GM21737 (cell line): ENCODE measurements at regions not wholly inside any gene's neighbourhood (a gene's known extent, or its start where the extent isn't known, plus 50 kb on each side); places are given as distances from the start of the nearest gene placed in this dataset.

Experiments used
- ATAC-seq: cut with Tn5 transposase; IDR thresholded peaks from one replicate; pipeline ENCODE4 v1.9.1; 2021; ENCODE audit warnings: mild to moderate bottlenecking, moderate library complexity; ENCODE audit not compliant: unreplicated experiment

DNA sequence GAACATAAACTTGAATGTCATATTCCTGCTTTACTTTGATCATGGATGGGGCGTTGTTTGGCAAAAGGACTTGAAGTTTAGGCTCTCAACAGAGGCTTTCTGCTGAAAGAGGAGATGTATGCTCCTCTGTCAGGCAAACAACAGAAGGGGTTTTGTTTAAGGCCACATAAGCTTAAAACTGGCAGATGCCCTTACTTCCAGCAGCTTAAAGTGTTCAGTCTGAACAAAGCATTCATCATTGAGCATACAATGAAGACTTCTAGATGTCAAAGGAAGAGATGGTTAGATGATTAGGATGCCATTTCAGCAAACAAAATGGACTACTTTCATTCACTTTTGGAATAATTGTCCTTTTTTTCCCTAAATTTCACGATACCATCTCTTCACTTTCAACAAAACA is 484.5 kb downstream of the SLITRK6 start:
- ATAC-seq = no peak

GRCh38 chr13:85313761-85314503 is 485.3 kb downstream of the SLITRK6 start:
- ATAC-seq = no peak

DNA sequence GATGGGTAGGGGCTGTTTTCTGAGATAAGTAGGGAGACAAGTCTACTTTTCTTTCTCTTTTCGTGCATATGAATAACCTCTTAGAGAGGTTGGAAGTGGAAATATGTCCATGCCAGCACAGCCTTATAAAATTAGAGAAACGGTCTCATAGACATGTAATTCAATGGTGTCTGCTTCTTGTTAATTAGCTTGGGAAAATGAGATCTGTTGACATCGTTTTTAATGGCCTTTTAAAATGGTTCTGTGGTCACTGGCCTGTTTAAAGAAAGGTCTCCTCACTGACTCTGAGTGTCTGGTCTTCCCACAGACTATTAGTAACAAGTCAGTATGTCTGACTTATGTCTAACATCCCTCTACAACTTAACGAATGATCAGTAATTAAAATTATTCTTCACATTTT is 487.1 kb downstream of the SLITRK6 start:
- ATAC-seq = no peak

DNA sequence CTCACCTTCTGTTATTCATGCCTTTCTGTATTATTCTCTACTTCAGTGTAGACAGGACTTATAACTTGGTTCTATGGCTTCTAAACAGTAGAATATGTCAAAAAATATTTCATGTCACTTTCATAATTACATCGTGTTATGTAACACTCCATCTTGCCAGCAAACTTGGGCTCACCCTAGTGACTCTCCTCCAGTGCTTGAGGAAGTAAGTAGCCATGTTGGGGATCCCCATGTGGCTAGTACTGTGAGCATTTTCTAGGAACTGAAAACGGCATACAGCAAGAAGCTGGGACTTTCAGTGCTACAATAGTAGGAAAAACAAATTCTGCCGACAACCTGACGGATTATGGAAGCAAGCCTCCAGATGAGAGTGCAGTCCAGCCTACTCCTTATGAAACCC is 495.6 kb downstream of the SLITRK6 start:
- no peak for ATAC-seq

GRCh38 chr13:85298387-85298924 is 500.8 kb downstream of the SLITRK6 start:
- ATAC-seq = no peak

- ATAC-seq = no peak
Measured at GRCh38 chr13:85288698-85289097, 510.5 kb downstream of the SLITRK6 start.

DNA sequence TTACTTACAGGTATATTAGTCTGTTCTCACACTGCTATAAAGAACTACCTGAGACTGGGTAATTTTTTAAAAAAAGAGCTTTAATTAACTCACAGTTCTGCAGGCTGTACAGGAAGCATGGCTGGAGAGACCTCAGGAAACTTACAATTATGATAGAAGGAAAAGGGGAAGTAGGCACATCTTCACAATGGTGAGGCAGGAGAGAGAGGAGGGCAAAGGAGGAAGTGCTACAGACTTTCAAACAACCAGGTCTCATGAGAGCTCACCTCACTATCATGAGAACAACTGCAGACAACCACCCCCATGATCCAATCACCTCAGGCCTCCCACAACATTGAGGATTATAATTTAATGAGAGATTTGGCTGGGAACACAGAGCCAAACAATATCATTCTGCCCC is 511.7 kb downstream of the SLITRK6 start:
- ATAC-seq = no peak

DNA sequence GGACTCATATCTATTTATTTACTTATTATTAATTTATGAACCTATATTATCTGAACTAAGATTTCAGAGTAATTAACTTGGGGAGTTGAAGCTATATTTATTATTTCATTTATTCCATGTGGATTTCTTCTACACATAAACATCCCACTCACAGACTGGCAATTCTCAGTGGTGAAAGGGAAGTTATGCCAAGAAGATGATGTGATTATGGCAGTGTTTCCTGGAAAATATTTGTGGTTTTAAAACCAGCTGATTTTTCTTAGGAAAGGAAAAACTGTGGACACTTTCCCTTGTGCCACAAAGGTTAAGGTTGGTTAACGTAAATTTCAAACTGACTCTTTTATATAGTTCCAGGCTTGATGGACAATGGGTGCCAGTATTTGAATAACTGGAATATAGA is 513.1 kb downstream of the SLITRK6 start:
- no peak for ATAC-seq

DNA sequence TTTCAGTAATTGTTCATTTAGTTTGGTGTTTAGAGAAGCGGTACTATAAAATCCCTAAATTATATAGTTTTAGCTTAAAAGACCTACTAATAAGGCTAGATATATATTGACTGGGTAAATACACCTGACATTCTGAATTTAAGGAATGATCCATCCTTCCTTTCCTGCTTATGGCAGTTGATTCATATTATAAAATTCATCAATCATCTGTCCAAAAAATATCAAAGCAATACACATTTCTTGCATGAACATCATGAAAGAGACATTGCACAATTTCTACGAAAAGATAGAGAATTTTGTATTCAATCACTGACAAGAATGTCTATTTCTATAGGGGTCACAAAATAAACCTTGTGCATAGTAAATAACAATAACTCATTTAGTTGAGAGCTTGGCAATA is 514.9 kb downstream of the SLITRK6 start:
- no peak for ATAC-seq

- ATAC-seq = no peak
Measured at GRCh38 chr13:85283408-85283807, 515.8 kb downstream of the SLITRK6 start.

DNA sequence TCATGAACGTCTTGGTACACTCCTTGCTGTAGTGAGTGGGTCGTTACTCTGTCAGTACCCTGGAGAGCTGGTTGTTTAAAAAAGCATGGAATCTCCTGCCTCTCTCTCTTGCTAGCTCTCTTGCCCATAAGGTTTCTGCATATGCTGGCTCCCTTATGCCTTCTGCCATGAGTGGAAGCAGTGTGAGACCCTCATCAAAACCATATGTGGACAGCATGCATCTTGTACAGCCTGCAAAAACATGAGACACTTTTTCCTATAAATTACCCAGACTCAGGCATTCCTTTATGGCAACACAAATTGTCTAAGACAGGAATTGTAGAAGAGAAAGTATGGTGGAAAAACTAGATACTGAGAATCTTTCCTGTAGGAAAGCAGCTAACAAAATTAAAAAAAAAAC is 516.3 kb downstream of the SLITRK6 start:
- no peak for ATAC-seq

DNA sequence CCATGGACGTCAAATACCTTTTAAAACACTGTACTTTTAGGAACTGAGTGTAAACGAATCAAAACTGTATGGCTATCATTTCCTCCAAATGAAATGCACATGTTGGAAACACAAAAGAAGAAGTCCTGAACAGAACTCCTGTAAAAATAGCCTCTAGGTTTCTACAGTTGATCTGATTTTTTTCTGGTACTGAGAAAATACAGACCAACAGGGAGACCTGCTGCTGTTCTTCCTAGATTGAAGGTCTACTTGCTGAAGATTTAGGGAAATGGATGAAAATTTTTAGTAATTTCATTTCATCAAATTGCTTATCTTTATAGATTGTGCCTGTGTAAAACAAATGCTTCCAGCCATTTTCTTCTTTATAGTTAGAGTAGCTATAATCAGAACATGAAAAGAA is 520.4 kb downstream of the SLITRK6 start:
- no peak for ATAC-seq

GRCh38 chr13:85277748-85278147 is 521.5 kb downstream of the SLITRK6 start:
- no peak for ATAC-seq

- no peak for ATAC-seq
Measured at GRCh38 chr13:85266771-85267170, 532.4 kb downstream of the SLITRK6 start.

DNA sequence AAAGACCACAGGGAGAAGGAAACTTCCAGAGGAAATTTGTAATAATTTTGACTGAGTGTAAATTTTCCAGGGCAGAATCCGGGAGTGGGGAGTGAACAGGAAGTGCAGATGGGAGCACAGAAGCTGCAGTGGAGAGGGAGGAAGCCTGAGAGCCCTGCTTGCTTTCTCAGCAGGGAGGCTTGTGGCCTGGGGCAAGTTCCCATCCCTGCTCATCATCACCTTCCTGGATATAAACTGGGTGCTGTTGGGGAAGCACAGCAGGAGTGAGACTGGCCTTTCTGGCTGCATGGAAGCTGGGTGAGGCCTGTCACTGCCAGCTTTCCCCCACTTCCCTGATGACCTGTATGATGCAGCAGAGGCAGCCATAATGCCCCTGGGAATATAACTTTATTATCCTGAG is 532.9 kb downstream of the SLITRK6 start:
- no peak for ATAC-seq

DNA sequence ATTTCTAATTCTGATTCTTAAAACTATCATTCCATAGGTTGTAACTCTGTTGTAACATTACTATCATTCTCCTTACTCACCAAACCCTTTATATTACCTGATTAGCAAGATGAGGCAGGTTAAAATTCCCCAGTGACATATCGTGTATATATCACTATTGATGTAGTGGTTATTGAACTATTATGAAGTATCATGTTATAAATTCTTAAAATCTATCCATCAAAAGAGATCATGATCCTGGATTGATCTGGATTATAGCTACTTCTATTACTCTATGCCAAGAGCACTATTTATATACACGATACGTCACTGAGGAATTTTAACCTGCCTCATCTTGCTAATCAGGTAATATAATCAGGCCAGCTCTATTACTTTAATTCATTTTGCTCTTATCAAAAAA is 533.9 kb downstream of the SLITRK6 start:
- ATAC-seq = no peak

DNA sequence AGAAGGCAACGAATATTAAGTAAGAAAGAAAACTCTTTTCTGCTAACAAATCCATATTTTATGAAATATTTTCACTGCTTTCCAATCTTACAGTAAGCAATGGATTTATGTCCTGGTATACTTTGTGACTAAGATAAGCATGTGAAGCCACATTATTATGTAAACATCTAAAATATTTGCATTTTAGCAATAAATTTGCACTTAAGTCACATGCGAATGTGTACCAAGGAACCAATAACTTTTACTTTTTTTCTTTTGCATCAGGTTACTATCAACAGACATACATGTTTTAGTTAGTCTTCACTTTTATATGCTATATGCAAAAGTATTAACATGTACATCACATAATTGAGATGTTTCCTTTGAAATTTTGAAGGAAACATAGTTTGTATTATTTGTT is 536.7 kb downstream of the SLITRK6 start:
- ATAC-seq = no peak

DNA sequence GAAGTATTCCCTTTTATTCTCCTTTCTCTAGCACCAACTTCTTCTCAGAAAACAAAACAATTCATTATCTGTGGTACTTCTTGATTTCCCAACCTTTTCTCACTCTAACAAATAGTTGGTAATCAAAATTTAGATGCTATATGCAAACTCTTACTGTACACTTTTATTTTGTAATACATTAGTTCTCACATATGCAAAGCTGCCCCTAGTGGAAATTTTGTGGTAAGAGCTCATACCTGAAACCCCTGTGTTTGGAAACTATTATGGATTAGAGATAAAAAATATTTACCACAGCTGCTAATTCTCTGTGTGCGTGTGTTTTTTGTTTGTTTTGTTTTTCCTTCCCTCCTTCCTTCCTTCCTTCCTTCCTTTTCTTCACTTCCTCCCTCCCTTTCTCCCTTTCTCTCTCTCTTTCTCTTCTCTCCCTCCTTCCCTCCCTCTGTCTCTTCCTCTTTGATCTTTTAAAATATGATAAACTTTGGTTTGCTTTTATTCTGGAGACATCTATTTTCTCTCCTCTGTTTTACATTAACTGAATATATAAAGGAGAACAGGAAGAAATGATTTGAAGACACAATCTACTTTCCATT is 537.4 kb downstream of the SLITRK6 start:
- no peak for ATAC-seq

- no peak for ATAC-seq
Measured at GRCh38 chr13:85260896-85261295, 538.3 kb downstream of the SLITRK6 start.

GRCh38 chr13:85255978-85256377 is 543.2 kb downstream of the SLITRK6 start:
- no peak for ATAC-seq

DNA sequence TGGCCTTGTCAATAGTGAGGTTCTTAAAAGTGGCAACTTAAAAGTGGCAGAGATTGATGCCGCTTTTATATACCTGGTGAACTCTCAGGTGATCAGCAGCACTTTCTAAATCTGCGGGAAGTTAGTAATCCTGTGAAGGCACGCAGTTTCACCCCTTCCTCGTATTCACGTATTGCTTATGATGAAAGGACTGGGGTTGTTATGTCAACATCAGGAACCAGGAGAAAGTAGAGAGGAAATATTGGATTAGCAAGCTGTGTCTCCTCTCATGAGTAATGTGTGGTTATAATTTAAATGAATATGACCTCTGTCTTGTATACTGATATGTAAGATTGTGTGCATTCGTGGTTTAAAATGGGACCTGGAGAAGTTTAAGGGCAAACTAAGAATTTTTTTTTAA is 544.6 kb downstream of the SLITRK6 start:
- ATAC-seq = no peak

- ATAC-seq = no peak
Measured at GRCh38 chr13:85249151-85249550, 550.1 kb downstream of the SLITRK6 start.

DNA sequence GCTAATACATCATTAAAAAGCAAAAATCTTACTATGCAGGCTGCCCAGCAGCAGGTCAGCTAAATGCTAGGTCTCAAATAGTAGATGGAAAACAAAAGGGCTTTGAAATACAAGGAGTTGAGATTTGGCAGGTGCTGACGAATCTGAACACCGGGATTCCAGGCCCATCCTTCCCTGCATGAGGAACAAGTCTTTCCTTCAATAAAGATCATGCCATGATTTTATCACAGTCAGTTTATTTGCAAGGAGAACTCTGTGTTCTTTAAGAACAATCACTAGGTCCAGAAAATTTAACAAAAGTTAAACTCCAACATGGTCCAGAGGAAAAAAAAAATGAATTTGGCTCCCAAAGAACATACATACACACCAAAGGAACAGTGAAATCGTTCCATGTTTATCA is 551.4 kb downstream of the SLITRK6 start:
- ATAC-seq = no peak
